NB4 (cell line): ENCODE measurements at regions not wholly inside any gene's neighbourhood (a gene's known extent, or its start where the extent isn't known, plus 50 kb on each side); places are given as distances from the start of the nearest gene placed in this dataset.

Source experiments
- CTCF ChIP-seq: IDR thresholded peaks from one replicate; pipeline ENCODE4 v1.5.1; 2012; ENCODE audit warnings: low read depth, low read length
- MAX ChIP-seq: IDR thresholded peaks from 2 replicates; pipeline ENCODE4 v1.6.1; 2011; ENCODE audit warnings: low read depth, low read length
- MYC ChIP-seq: IDR thresholded peaks from 2 replicates; pipeline ENCODE4 v1.6.1; 2011; ENCODE audit warnings: low read depth, low read length
- POLR2A ChIP-seq: IDR thresholded peaks from 2 replicates; pipeline ENCODE4 v1.6.1; 2011; ENCODE audit warnings: mild to moderate bottlenecking; ENCODE audit not compliant: insufficient read length; ENCODE audit errors: extremely low read depth

- no peak for TF ChIP-seq POLR2A
- no peak for TF ChIP-seq CTCF
- no peak for TF ChIP-seq MYC
- no peak for TF ChIP-seq MAX
Measured at GRCh38 chr1:60657926-60658325, 424.4 kb upstream of the NFIA start.
